Posterior vena cava (tissue), 2 donors: ENCODE measurements at regions not wholly inside any gene's neighbourhood (a gene's known extent, or its start where the extent isn't known, plus 50 kb on each side); places are given as distances from the start of the nearest gene placed in this dataset.

Source experiments
- DNase-seq: peaks from one replicate; pipeline ENCODE4 v3.0.0-alpha.2; 2020; ENCODE audit warnings: low spot score
- intact Hi-C, 2 donors: fragments of 100-400 bp; cut with DNase I; formaldehyde crosslinking; loops; one replicate each; pipeline versions ENCODE4 v1.14.1 to v1.14.2; 2022 to 2023
- donor health status: DM: yes; HTN: yes; CAD: no.
- donor health status: DM: yes; HTN: yes; CAD: no.

DNA sequence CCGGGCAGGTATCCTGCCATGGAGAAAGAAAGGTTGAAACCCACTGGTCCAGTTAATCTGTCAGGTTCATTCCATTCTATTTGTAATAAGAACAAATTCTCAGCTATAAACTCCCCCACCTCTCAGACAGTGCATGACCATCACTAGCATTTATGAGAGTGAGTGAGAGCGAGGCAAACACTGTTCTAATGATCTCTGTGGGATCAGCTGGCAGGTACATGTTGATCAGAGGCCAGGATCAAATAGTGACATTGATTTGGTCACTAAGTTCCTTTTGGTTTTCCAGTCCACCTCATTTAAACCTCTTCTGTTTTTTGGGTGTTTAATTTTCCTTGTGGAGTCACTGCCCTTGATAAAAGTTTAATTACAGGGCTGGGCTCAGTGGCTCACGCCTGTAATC is 423.1 kb upstream of the CHST9 start:
- no peak for DNase-seq
- intact Hi-C loops: no loop called here

DNA sequence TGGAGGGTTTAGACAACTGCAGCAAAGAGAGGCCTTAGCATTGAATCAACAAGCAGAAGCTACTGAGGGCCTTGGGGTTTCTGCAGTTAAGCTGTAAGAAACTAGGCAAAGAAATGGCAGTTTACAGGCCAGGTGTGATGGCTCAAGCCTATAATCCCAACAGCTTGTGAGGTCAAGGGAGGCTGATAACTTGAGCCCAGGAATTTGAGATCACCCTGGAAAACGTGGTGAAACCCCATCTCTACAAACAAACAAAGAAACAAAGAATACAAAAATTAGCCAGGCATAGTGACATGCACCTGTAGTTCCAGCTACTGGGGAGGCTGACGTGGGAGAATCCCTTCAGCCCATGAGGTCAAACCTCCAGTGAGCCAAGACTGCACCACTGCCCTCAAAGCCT is 421.6 kb upstream of the CHST9 start:
- intact Hi-C loops: no loop called here
- no peak for DNase-seq

DNA sequence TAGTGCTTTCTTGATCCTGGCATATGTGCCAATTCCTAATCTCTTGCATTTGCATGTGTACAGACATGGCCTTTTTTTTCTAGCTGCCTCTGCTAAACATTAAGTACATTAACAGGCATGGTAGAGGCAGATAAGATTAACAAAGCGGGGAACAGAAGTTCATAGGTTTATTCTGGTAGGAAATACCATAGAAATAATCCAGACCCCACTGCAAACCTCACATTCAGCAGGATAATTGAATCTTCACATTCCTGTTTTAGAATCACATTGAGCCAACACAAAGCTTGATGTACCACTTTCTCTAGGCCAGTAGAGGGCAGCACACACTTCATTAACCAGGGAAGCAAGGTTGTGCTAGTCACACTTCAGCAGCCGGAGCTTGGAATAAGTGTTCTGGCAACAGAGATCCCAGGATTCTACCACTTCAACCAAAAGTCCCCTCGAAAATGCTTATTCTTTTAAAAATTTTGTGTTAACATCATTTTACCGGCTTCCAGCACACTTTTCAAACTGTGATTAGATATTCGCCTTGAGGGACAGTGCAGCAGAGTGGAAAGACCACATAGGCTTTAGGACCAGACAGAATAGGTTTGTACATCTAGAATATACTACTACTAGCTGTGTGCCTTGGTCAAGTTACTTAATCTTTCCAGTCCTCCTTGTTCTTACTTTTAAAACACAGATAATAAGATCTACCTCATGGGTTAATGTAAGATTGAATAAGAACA is 420.2 kb upstream of the CHST9 start:
- intact Hi-C loops: no loop called here
- no peak for DNase-seq

DNA sequence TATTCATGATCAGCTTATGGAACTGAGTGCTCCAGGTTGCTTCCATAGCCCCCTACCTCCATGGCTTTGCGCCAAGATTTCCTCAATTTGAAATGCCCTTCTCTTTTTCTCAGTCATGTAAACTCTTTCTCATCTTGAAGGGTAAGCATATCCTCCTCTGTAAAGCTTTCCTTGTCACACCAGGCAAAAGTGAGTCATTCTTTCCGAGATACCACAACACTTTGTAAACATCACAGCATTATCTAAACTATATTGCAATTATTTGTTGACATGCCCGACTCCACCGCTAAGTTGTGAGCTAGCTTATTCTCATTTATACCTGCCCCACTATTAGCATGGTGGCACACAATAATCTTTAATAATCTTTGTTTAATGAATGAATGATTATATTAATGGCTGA is 419.5 kb upstream of the CHST9 start:
- intact Hi-C loops: no loop called here

DNA sequence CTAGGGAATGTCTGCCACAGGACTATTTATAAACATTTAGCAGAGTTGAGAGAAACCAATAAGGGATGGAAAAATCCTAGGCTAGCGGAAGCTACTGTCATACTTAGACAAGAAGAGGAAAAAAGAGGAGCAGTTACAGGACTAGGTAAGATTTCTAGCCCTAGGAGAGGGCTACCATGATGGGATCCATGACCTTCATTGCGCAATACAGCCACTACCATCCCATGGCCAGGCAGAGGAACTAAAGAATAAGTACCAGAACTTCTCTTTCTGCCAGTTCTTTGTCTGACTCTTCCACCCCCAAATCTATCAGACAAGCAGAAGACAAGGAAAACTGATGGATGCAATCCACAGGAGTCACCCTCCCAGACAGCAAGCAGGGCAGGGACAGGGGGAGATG is 417.0 kb upstream of the CHST9 start:
- intact Hi-C loops: no loop called here
- DNase-seq: no peak

More for the DNA sequence above, 419.5 kb upstream of the CHST9 start:
- DNase-seq: no peak

DNA sequence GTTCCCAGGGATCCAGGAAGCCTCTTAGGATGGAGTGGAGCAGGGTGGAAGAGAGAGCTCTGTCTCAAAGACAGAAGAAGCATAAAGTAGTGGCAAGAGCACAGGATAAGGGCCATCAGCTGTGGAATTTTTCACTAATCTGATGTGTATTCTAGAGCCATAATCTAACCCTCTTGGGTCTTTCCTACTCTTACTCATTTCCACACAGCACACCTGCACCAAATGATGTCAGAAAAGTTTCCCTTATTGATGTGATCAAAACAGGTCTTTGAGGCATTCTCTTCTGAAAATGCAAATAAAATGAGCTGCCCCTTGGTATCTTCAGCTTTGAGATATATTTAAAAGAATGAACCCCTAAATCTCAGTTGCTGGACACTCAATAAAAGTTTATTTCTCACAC is 415.1 kb upstream of the CHST9 start:
- intact Hi-C loops: no loop called here

DNA sequence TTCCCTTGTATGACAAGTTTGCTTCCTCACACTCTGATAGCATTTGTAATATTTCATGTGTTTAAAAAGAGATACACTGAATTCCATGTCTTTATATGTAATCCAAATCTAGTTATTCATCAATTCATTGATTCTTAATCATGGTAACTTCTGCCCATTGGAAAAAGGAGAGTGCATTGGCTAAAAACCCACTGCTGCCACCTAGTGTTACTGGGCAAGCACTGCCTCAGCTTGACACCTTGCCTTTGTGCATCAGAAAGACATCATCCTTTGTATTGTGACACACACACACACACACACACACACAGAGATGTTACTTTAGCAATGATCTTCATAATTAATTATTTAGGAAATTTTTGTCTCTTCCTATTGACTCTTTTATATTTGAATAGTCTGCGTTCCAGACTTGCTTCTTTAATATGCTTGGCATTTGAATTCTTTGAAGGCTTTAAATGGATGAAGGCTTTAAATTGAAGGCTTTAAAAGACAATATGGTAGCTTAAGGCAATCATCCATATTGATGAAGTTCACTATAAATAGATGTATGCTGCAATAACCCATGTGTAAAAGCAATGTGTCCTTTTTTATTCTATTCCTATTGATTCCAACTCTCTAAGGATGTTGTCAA is 414.2 kb upstream of the CHST9 start:
- no peak for DNase-seq
- intact Hi-C loops: loop anchor here in 1 of 2 donors (5.0 kb wide), 1 partner anchor 282 kb away; no protein-coding TSS in a partner anchor

More for the DNA sequence above, 415.1 kb upstream of the CHST9 start:
- DNase-seq: no peak

DNA sequence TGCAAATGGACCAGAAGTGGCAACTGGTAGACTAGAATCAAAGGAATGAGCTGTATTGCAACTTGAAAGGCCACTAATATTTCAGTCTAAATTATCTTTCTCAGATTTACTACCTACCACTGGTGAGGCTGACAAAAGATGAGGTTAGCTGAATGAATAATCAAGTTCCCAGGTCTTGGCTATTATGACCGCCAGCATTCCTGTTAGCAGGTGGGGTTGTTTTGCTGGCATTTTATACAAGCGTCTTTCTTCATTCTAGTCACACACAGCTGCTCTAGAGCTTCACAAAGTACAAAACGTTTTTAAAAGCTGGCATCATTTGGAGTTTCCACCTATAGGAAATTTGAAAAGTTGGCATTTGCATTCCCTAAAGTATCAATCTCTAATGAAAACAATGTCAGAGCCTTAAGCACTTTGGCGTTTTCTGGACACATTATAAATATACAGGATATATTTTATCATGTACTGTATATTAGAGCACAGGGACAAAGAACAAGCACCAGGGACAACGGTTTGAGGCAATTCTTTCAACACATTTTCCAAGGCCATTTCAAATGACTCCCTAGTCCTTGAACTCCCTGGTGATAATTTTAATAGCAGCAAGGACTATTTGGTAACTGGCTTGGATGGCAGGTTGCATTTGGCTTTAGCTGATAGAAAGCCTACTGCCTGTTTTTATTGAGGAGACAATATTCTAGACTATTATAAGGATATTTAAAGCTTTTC is 410.2 kb upstream of the CHST9 start:
- DNase-seq: no peak
- intact Hi-C loops: loop anchor here in 1 of 2 donors (5.0 kb wide), 1 partner anchor 278 kb away; no protein-coding TSS in a partner anchor

DNA sequence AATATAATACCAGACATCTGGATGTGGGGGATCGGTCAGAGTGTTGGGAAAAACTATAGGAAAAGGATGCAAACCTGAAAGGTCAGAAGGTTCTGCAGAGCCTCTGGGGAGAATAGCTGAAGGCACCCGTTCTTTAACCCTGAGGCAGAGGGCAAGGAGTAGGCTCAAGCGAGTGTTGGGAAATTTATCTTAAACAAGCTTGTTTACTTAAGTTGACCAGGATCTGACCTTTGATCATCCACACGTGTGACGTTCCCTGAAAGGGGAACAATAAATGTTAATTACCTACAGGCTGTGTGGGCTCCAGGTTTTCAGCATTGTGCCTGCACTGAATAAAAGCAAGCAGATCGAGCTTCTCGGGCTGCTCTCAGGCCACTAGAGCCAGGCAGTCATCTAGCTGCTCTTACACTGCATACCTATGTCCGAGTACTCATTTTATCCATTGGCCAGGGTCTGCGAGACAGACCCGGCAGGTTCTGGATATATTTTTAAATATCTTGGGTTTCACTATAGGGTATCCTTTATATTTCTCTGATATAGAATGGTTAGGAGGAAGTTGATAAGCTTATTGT is 400.6 kb upstream of the CHST9 start:
- intact Hi-C loops: no loop called here
- DNase-seq: no peak

DNA sequence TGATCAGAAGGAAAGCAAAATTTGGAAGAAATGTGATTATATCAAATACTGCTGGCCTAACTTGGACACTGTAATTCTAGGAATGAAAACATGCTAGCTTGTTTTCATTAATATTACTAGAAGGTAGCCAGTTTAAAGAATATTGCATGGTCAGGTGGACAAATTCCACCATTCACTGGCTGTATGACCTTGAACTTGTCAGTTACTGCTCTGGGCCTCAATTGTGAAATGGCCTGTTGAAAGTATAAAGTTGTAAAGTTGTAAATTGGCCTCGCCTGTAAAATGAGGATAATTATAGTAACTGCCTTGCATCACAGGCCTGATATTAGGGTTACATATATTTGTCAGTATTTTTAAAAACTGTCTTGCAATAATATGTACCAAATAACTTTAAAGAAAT is 398.4 kb upstream of the CHST9 start:
- no peak for DNase-seq
- intact Hi-C loops: no loop called here

DNA sequence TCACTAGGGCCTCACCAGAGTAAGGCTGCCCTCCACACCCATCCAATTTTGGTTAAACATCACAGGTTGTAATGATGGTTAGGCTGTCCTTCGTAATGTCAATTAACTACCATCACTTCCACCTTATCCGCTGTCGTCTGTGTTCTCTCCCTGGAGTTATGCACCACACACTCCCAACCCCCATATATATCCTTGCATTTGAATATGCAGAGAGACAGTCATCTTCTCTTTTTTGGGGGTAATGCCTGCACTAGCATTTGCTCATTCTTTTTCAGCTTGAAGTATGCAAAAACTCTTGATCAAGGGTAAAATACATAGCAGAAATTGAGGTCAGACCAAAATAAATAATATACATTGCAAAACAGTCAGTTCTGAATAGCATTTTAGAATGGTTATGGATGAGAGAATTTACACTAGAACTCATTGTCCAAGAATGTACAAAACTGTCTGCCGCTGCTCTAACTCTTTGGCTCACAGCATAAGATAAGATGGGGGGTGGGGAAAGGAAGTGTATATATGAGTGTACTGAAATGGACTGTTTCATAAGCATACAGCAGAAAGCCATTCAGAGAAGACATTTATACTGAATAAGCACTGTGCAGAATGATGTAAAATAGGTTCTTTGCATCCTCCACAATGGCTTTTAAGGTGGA is 397.8 kb upstream of the CHST9 start:
- intact Hi-C loops: no loop called here
- DNase-seq: no peak

DNA sequence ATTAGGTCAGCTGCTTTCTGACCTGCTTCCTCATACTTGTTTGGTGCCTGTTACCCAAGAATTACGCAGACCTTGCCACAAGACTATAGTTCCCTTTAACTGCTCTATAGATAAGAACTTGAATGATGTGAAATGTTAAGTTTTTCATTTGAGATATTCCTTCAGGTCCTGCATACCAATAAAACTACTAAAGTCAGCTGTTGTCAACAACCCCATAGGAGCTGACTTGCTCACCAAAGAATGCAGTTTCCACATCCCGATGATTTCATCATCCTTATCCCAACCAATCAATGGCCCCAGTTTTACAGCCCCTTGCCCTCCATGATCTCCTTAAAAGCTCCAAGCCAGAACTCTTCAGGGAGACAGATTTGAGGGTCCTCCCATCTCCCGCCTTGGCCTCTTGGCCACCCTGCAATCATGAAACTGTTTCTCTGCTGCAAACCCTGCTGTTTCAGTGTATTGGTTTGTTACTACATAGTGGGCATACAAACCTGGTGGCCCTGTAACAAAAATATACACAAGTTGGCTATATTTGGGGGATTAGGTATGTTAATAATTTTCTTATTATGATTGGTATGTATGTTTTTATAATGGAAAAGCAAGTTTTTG is 396.3 kb upstream of the CHST9 start:
- intact Hi-C loops: no loop called here
- DNase-seq: no peak

DNA sequence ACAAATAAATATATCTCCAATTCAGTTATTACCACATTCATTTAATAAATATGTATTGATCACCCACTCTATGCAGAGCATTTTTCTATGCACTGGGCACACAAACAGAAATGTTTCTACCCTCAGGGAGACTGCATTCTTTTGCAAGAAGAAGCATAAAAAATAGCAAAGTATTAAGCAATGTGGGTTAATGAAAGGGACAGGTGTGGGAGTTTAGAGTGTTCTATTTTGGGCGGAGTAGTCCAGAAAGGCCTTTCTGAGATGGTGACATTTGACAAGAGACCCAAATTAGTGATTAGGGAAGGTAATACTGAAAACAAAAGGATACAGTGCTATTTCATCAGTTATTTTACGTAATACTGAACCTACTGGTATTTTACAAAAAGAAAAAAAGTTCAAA is 394.3 kb upstream of the CHST9 start:
- DNase-seq: no peak
- intact Hi-C loops: no loop called here

DNA sequence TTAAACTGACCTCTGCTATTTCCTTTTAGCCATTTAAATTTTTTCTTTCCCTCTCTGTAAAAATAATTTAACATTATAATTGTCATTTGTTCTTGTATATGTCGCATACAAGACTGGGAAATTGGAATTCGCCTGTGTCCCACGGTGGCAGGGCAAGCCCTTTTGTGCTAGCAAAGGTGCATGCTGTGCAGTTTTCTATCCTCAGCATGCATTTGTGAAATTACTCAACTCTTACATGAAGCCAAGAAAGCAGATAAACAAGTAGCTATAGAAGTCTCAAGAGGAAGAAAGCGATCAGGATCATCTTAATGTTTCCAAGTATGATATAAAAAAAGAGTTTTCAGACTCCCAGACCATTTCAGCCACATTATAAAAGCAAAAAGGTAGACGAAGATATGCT is 392.6 kb upstream of the CHST9 start:
- no peak for DNase-seq
- intact Hi-C loops: no loop called here

DNA sequence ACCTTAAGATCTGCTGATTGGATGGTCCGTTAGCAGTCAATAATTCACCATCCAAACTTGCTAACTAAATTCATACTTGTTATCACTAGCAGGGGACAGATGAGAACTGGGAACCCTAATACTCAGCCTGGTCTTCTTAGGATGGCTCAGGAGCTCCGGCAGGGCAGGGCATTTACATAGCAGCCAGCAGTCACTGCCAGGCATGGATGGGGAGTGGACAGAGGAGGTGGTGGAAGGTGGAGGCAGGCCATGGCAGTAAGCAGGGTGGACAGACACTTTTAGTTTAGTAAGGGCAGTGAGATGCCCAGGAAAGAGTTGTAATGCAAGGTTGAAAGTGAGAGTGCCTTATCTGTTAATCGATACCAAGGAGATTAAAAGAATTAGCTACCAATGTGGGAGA is 392.2 kb upstream of the CHST9 start:
- intact Hi-C loops: no loop called here
- no peak for DNase-seq

DNA sequence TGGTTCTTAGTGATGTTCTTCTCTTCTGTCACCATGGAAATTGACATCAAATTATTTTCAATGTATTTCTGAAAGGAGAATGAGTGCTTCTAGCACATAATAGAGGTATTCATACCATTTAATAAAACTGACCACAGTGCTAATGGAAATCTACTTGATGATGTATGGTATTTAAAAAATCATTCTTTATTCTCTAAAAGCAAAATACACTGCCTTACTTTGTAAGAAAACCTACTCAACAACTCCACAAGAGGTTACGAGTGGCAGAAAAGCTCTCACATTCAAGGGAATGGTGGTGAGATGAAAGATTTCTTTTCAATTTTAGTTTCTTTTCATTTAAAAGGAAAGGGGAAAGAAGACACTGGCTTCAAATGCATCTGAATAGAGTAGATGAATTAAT is 382.3 kb upstream of the CHST9 start:
- no peak for DNase-seq
- intact Hi-C loops: no loop called here

DNA sequence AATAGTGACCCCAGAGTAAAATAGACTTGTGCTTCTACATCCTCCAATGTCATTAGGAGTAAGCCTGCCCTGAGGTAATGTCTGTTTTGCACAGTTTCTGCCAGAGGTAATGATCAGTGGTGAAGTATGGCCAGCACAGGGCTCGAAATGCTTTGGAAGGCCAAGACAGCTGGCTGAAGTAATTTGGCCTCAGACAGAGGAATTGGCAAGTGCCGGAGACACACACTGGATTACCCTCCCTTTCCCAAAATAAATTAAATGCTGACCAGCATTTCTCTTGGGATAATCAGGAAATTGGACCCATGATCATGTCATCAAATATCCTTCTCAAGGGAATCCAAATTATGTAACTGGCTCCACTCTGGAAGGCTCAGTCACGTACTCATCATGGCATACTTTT is 379.0 kb upstream of the CHST9 start:
- DNase-seq: no peak
- intact Hi-C loops: no loop called here

DNA sequence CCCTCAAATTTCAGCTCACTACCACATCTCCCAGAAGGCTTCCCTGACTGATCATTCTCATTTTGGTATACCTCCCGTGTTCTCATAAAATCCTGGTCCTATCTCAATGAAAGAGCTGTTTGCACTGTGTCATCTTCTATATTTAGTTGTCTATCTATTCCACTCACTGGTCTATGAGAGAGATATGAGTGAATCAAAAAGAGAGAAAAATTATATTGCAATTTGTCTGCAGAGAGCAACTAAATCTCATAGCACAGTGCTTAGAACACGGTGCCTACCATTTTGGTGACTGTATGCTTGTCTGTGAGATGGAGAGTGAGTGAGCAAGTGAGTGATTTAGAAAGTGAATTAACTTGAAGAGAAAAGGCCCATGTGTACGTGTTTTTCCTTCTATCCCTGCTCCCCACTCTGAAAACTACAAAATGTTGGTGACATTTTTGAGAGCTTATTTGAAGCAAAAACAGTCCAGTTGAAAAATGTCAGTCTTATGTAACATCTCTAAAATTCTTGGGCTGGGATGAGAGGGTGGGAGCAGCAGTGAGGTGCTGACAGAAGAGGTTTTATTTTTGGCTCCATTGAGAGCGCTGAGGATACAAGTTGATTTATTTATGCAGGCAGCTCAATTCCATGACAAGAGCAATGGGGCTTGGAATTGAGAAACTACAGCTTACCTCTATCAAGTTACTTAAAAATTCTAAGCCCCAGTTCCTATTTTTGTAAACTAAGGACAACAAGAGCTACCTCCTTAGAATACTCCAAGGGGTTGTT is 373.5 kb upstream of the CHST9 start:
- intact Hi-C loops: no loop called here
- DNase-seq: no peak

DNA sequence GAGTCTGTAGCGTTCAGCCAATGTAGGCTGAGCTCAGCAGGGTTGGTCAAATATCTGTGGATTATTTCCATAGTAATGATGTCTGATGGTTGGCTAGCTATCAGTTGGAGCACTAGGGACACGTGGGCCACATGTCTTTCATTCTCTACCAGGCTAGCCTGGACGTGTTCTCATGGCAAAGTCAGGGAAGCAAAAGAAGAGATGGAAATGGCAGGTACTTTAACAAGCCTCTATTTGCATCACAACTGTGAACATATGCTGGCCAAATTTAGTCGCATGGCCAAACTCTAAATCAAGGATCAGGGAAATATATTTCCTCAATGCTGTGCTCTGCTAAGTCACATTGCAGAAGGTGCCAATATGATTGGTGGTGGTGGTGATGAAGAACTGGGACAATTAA is 371.6 kb upstream of the CHST9 start:
- intact Hi-C loops: no loop called here
- DNase-seq: no peak
